ENCODE measurements at regions not wholly inside any gene's neighbourhood (a gene's known extent, or its start where the extent isn't known, plus 50 kb on each side); places are given as distances from the start of the nearest gene placed in this dataset.

- no peak for DNase-seq (ENCODE audit: low spot score)
- Mint-ChIP-seq H3K27me3 (ENCODE audit: insufficient read depth, low read depth, poor library complexity) (peaks cover 4% of the 10 kb centered on the region), H3K4me3 (no peak overlapping the region), H3K36me3 (ENCODE audit: low read depth) (no peaks in the 10 kb centered on the region), H3K27ac (no peak overlapping the region), H3K9me3 (no peaks in the 10 kb centered on the region), H3K4me1 (peaks cover 3% of the 10 kb centered on the region; the same call in 1 of the 3 replicates)
- H3K27me3 ChIP-seq (ENCODE audit: insufficient read depth) = no peaks in the 10 kb centered on the region
- H3K9me2 ChIP-seq (ENCODE audit: insufficient read depth) = peaks cover 5% of the 10 kb centered on the region
- no peaks in the 10 kb centered on the region for H4K20me1 ChIP-seq (replicated peaks; ENCODE audit: insufficient read depth)
- no peak overlapping the region for H3K27ac ChIP-seq (ENCODE audit: low read depth)
- H3K36me3 ChIP-seq (ENCODE audit: insufficient read depth) = no peaks in the 10 kb centered on the region
- no peaks in the 10 kb centered on the region for H3K4me1 ChIP-seq (ENCODE audit: insufficient read depth)
- H3K79me2 ChIP-seq (replicated peaks; ENCODE audit: insufficient read depth) = no peaks in the 10 kb centered on the region
- H2AFZ ChIP-seq = no peak overlapping the region
- TF ChIP-seq POLR2AphosphoS5 (IDR thresholded peaks at IDR 0.05; ENCODE audit: low read depth) = no peak
- no peak for TF ChIP-seq CREB1 (CRISPR knock-in tag; IDR thresholded peaks at IDR 0.05; ENCODE audit: low read depth)
- TF ChIP-seq EZH2phosphoT487 (IDR thresholded peaks at IDR 0.05; ENCODE audit: unreplicated experiment) = no peak
- H3F3A ChIP-seq (replicated peaks; ENCODE audit: low read depth) = no peaks in the 10 kb centered on the region
- H3K4me2 ChIP-seq = no peak overlapping the region
- ATAC-seq = no peak
- no peak overlapping the region for H3K4me3 ChIP-seq
Measured at GRCh38 chr16:55406651-55407050, 72.3 kb upstream of the MMP2 start.

DNA sequence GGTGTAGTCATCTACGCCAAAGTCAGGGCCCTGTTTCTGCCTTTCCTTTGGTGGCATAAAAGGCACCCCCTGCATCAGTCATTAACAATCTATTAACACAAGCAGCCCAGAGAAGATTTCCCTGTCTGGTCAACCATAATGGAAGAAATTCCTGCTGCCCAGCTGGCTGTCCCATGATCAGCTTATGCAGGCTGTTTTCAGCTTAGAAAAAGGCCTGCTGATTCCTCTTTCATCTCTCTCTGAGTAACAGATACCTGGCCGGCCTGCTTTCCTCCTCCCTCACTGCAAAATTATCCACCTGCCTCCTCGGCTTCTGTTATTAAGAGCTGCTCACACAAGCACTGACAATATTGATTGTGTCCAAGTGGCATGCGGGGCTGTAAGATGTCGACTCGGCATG, 70.3 kb upstream of the MMP2 start:
- Mint-ChIP-seq H3K27me3 (ENCODE audit: insufficient read depth, low read depth, poor library complexity) (peaks cover 6% of the 10 kb centered on the region), H3K9me3 (no peaks in the 10 kb centered on the region), H3K4me1 (peaks cover 3% of the 10 kb centered on the region; the same call in 1 of the 3 replicates), H3K27ac (no peak overlapping the region), H3K4me3 (no peak overlapping the region), H3K36me3 (ENCODE audit: low read depth) (no peaks in the 10 kb centered on the region)
- Histone ChIP-seq H3K27me3 (ENCODE audit: insufficient read depth) (no peaks in the 10 kb centered on the region), H3K4me3 (no peak overlapping the region), H2AFZ (peak overlapping the region; percentile 76; the same call in 1 of the 2 replicates), H3K4me2 (no peak overlapping the region), H3K9me2 (ENCODE audit: insufficient read depth) (peaks cover 5% of the 10 kb centered on the region), H3K4me1 (ENCODE audit: insufficient read depth) (no peaks in the 10 kb centered on the region), H4K20me1 (replicated peaks; ENCODE audit: insufficient read depth) (no peaks in the 10 kb centered on the region), H3K79me2 (replicated peaks; ENCODE audit: insufficient read depth) (no peaks in the 10 kb centered on the region), H3K36me3 (ENCODE audit: insufficient read depth) (no peaks in the 10 kb centered on the region), H3K27ac (ENCODE audit: low read depth) (no peak overlapping the region), H3F3A (replicated peaks; ENCODE audit: low read depth) (no peaks in the 10 kb centered on the region)
- DNase-seq (ENCODE audit: low spot score) = no peak
- ATAC-seq = no peak
- TF ChIP-seq CTCF (conservative IDR thresholded peaks at IDR 0.05; ENCODE audit: low read depth in 2 of 2) (no peak), CREB1 (CRISPR knock-in tag; IDR thresholded peaks at IDR 0.05; ENCODE audit: low read depth) (no peak), POLR2AphosphoS5 (IDR thresholded peaks at IDR 0.05; ENCODE audit: low read depth) (no peak), ZNF114 (CRISPR knock-in tag; IDR thresholded peaks at IDR 0.05) (no peak), STAT1 (IDR thresholded peaks at IDR 0.05; ENCODE audit: unreplicated experiment) (no peak), NANOG (IDR thresholded peaks at IDR 0.05; ENCODE audit: borderline replicate concordance) (no peak), EZH2phosphoT487 (IDR thresholded peaks at IDR 0.05; ENCODE audit: unreplicated experiment) (no peak), ZNF331 (CRISPR knock-in tag; IDR thresholded peaks at IDR 0.05; ENCODE audit: low read depth) (no peak), REST (IDR thresholded peaks at IDR 0.05; ENCODE audit: unreplicated experiment) (no peak)

Measured in GM23338 (cell line).